LNCaP clone FGC (cell line): ENCODE measurements at regions not wholly inside any gene's neighbourhood (a gene's known extent, or its start where the extent isn't known, plus 50 kb on each side); places are given as distances from the start of the nearest gene placed in this dataset.

ENCODE experiments used
- DNase-seq: peaks from one replicate; pipeline ENCODE4 v3.0.0-alpha.2; 2011; ENCODE audit warnings: low read depth
- H3K4me3 ChIP-seq: 2 replicates; pipeline ENCODE4 v1.5.1; 2011; ENCODE audit warnings: mild to moderate bottlenecking, low read depth, low read length, control low read depth
- TF ChIP-seq, protein P1 (sequence below): IDR thresholded peaks from 2 replicates; pipeline ENCODE4 v1.5.1; 2012; ENCODE audit warnings: mild to moderate bottlenecking; ENCODE audit not compliant: control insufficient read depth, insufficient read depth; ENCODE audit errors: extremely low read depth

DNA sequence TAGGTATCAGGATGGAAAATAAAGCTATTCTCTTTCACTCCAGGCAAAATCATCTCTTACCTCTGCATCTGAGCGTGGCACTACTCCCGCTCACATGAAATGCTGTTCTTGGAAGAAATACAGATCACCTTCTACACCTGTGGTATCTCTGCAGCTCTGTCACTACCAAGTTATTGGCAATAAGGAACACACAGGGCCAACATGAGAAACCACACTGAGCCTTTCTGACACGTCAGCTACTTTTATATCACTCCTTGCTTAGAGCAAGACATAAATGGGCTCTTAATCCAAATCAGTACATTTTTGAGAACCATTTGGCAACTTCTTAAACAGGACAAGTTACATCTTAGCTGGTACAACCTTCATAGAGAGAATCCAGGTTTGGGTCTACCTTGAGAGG lies 101.8 kb upstream of the GUCY1A1 start:
- TF ChIP-seq, protein P1, sequence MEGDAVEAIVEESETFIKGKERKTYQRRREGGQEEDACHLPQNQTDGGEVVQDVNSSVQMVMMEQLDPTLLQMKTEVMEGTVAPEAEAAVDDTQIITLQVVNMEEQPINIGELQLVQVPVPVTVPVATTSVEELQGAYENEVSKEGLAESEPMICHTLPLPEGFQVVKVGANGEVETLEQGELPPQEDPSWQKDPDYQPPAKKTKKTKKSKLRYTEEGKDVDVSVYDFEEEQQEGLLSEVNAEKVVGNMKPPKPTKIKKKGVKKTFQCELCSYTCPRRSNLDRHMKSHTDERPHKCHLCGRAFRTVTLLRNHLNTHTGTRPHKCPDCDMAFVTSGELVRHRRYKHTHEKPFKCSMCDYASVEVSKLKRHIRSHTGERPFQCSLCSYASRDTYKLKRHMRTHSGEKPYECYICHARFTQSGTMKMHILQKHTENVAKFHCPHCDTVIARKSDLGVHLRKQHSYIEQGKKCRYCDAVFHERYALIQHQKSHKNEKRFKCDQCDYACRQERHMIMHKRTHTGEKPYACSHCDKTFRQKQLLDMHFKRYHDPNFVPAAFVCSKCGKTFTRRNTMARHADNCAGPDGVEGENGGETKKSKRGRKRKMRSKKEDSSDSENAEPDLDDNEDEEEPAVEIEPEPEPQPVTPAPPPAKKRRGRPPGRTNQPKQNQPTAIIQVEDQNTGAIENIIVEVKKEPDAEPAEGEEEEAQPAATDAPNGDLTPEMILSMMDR: no peak
- DNase-seq: no peak
- no peak overlapping the region for H3K4me3 ChIP-seq

DNA sequence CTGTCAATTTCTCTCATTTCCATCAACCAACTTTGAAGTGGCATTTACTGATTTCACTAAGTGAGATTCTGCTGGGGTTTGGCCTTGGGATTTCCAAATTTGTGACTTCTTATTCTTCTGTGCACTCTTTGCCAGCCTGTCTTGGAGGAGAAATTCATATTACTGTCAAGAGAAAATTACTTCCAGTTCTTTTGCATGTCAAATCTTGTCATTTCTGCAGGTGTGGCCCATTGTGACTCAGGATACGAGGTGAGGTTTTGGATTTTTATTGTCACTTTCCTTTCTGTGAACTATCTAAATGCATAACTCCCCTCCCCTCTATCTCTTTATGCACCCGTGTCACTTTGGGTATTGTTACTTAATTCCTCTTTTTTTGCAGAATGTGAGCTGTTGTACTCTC lies 102.6 kb upstream of the GUCY1A1 start:
- TF ChIP-seq, protein P1: no peak
- DNase-seq: no peak
- no peak overlapping the region for H3K4me3 ChIP-seq

DNA sequence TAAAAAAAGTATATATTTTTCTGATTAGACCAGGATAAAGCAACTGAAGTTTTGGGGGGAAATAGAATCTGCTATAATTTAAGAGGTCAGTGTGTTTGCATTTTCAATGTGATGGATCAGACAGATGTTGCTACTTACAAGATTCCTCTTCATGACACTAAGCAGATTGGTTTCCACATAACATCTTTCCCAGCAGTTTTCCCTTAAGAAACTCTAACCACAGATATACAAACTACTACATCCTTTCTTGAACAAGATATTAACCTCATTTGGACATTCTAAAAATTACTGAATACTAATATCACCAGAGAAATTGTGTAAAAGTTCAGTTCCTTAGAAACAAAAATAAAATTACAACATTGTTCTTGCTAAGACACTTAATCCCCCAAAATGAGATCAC lies 106.7 kb upstream of the GUCY1A1 start:
- DNase-seq: no peak
- H3K4me3 ChIP-seq: no peak overlapping the region
- TF ChIP-seq, protein P1: no peak

DNA sequence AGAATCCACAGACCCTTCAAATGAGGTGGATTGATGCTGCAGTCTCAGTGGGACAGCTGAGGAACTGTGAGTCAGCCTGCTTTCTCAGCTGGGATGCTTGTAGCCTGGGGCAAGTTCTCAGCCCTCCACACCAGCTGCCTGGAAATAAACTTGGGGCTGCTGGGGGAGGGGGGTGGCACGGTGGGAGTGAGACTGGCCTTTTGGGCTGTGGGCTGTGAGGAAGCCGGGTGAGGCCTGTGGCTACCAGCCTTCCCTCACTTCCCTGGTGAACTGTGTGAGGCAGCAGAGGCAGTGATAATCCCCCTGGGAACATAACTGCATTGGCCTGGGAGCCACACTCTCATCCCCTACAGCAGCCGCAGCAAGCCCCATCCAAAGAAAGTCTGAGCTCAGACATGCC lies 114.5 kb upstream of the GUCY1A1 start:
- H3K4me3 ChIP-seq: no peak overlapping the region
- TF ChIP-seq, protein P1: no peak
- no peak for DNase-seq

DNA sequence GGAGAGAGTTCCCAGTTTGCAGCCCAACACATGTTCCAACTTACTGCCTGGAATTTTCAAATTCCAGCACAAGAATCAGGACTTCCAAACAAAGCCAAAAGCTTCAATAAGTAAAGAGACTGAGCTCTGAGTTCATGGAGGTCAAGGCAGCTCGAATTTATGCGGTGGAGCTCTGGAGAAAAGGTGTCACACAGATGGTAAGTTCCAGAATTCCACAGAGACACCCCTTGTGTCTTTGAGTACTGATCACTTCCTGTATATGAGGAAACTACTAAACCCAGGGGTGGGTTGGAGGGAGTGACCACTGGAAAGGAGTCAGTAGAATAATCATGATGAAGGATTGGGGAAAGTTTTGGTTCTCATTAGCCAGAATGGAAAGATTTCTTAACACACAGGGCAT lies 118.5 kb upstream of the GUCY1A1 start:
- H3K4me3 ChIP-seq: no peak overlapping the region
- no peak for DNase-seq
- TF ChIP-seq, protein P1: no peak

DNA sequence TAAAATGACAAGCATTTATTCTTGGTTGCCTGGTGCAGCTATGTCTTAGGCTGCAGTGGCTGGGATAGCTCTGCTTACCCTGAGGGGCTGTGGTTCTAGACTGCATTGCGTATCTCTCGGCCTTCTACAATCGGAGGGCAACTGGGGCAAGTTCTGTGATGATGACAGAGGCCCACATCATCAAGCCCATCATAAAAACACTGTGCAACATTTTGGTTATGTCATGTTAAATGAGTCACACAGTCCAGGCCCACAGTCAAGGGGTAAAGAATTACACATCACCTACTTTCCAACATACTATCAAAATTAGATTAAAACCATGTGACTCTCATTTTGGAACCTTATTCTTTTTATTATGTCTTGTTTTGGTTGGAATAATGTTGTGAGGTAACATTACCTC lies 120.2 kb upstream of the GUCY1A1 start:
- no peak overlapping the region for H3K4me3 ChIP-seq
- TF ChIP-seq, protein P1: no peak
- DNase-seq: no peak

DNA sequence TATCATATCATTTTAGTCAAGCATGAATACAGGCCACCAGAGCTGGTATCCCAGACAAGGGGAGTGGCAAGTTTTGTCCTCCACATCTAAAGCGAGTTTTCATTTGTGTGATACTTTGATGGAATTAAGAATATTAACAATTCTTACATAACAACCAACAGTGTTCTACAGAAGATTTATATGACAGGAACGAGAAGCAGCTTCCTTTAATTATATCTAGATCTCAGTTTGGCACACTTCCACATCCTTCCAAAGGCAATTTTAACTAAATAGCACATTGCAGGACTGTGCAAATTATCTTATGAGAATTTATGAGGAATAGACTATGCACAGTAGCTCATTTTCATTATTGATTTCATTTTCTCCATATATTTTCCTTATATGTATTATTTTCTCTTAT lies 121.2 kb upstream of the GUCY1A1 start:
- TF ChIP-seq, protein P1: no peak
- no peak overlapping the region for H3K4me3 ChIP-seq
- DNase-seq: no peak
